HepG2 (cell line): ENCODE measurements at regions not wholly inside any gene's neighbourhood (a gene's known extent, or its start where the extent isn't known, plus 50 kb on each side); places are given as distances from the start of the nearest gene placed in this dataset.

Source experiments
- ATAC-seq: fragments of 200-7000 bp; cut with Tn5 transposase; 3 replicates; pipeline ENCODE4 v1.9.1; 2020; ENCODE audit warnings: mild to moderate bottlenecking, moderate library complexity
- BruUV-seq: library from RNA; stranded (reverse); fragments of 400-500 nt; replicated peaks from 2 replicates; lab custom pipeline; 2021; lab: Mats Ljungman, UMichigan
- CTCF ChIA-PET: fragments of 300-600 bp; formaldehyde crosslinking; extraction: SDS; loops from one replicate; lab custom pipeline; 2021; ENCODE audit warnings: low total read pairs, inconsistent platforms, low intra/inter-chr PET ratio; lab: Yijun Ruan, JAX
- POLR2A ChIA-PET: fragments of 350-600 bp; sonication (Branson Sonifier 250); formaldehyde crosslinking; loops from one replicate; lab custom pipeline; 2020; ENCODE audit warnings: antibody characterized with exemption, inconsistent platforms; lab: Yijun Ruan, JAX
- DNase-seq: peaks from one replicate; pipeline ENCODE4 v3.0.0-alpha.2; 2015; ENCODE audit warnings: low spot score
- FAIRE-seq: peaks from 3 replicates; lab custom pipeline; 2011; peaks lifted over from hg19 to GRCh38; lab: Jason Lieb, UNC
- H2AFZ ChIP-seq: one replicate; pipeline ENCODE4 v1.6.1; 2011; ENCODE audit warnings: low read length, inconsistent platforms
- H3K27ac ChIP-seq: fragments of 300-600 bp; 3 replicates; pipeline ENCODE4 v1.8.0; 2011; ENCODE audit warnings: mixed run types, mild to moderate bottlenecking, mixed read lengths, low read length, inconsistent platforms; ENCODE audit not compliant: insufficient read depth; ENCODE audit errors: extremely low read length
- H3K27me3 ChIP-seq, 2 experiments: fragments of 200-600 bp in 1 of 2; 2 replicates in 1 of 2; 3 replicates in 1 of 2; pipeline versions ENCODE4 v1.6.0 to v1.8.0; 2011; ENCODE audit warnings: low read length in 2 of 2, mild to moderate bottlenecking in 2 of 2, moderate library complexity in 2 of 2, inconsistent platforms in 1 of 2; ENCODE audit not compliant: insufficient read depth in 2 of 2, control insufficient read depth in 1 of 2
- H3K36me3 ChIP-seq, 2 experiments: fragments of 200-600 bp in 1 of 2; replicated peaks in 1 of 2; 2 replicates in 1 of 2; 3 replicates in 1 of 2; pipeline versions ENCODE4 v1.5.1 to v1.8.0; 2011; ENCODE audit warnings: low read length in 2 of 2, inconsistent platforms in 1 of 2; ENCODE audit not compliant: insufficient read depth in 2 of 2, control insufficient read depth in 1 of 2
- H3K4me1 ChIP-seq: 2 replicates; pipeline ENCODE4 v1.5.1; 2012; ENCODE audit warnings: low read length, inconsistent platforms; ENCODE audit not compliant: insufficient read depth
- H3K4me2 ChIP-seq: 2 replicates; pipeline ENCODE4 v1.6.0; 2011; ENCODE audit warnings: low read depth, low read length, inconsistent platforms
- H3K4me3 ChIP-seq, 3 experiments: fragments of 200-600 bp in 1 of 3; sonication (generic), shearing (Covaris generic) in 1 of 3; replicated peaks in 1 of 3; 2 replicates each; pipeline ENCODE4 v1.5.1; 2011 to 2016; ENCODE audit warnings: low read length in 3 of 3, inconsistent platforms in 2 of 3, low read depth in 2 of 3, mild to moderate bottlenecking in 2 of 3, control low read depth in 1 of 3, mixed read lengths in 1 of 3; ENCODE audit not compliant: insufficient read depth in 1 of 3
- H3K79me2 ChIP-seq: one replicate; pipeline ENCODE4 v1.6.1; 2011; ENCODE audit warnings: low read length, inconsistent platforms; ENCODE audit not compliant: insufficient read depth
- H3K9ac ChIP-seq: 2 replicates; pipeline ENCODE4 v1.6.0; 2011; ENCODE audit warnings: mild to moderate bottlenecking, low read depth, low read length, inconsistent platforms; ENCODE audit not compliant: insufficient read depth
- H3K9me3 ChIP-seq: 2 replicates; pipeline ENCODE4 v1.5.1; 2012; ENCODE audit warnings: mild to moderate bottlenecking, low read length
- H4K20me1 ChIP-seq: 2 replicates; pipeline ENCODE4 v1.6.0; 2011; ENCODE audit warnings: inconsistent platforms, mild to moderate bottlenecking, low read length, moderate library complexity; ENCODE audit not compliant: insufficient read depth
- GABPB1 ChIP-seq: IDR thresholded peaks from 2 replicates; pipeline ENCODE4 v1.6.1; 2016; ENCODE audit warnings: mild to moderate bottlenecking, missing genetic modification reagents, moderate library complexity, missing compliant biosample characterization
- GPN1 ChIP-seq: sonication (generic); formaldehyde crosslinking; IDR thresholded peaks from 2 replicates; pipeline ENCODE4 v1.5.1; 2020; ENCODE audit warnings: missing genetic modification reagents, borderline replicate concordance
- JUND ChIP-seq: sonication (generic); formaldehyde crosslinking; IDR thresholded peaks from 2 replicates; pipeline ENCODE4 v1.8.0; 2022; ENCODE audit warnings: mild to moderate bottlenecking, missing genetic modification reagents
- KAT7 ChIP-seq: IDR thresholded peaks from 2 replicates; pipeline ENCODE4 v1.6.1; 2018; ENCODE audit warnings: borderline replicate concordance, missing compliant biosample characterization
- NFIC ChIP-seq: IDR thresholded peaks from 2 replicates; pipeline ENCODE4 v1.6.1; 2012; ENCODE audit warnings: mild to moderate bottlenecking, low read length, inconsistent platforms
- POLR2AphosphoS2 ChIP-seq: IDR thresholded peaks from 2 replicates; pipeline ENCODE4 v1.6.1; 2011; ENCODE audit warnings: low read depth, low read length, improper control_type of control experiment
- SSRP1 ChIP-seq: IDR thresholded peaks from 2 replicates; pipeline ENCODE4 v1.6.1; 2016; ENCODE audit warnings: control low read depth
- TBP ChIP-seq: sonication (generic); formaldehyde crosslinking; IDR thresholded peaks from 2 replicates; pipeline ENCODE4 v1.5.0; 2020; ENCODE audit warnings: missing genetic modification reagents
- ZFP36L2 ChIP-seq: sonication (generic); formaldehyde crosslinking; IDR thresholded peaks from 2 replicates; pipeline ENCODE4 v1.4.0; 2020; ENCODE audit warnings: missing genetic modification reagents
- ZNF230 ChIP-seq: sonication (generic); formaldehyde crosslinking; IDR thresholded peaks from 2 replicates; pipeline ENCODE4 v1.4.0; 2020; ENCODE audit warnings: mild to moderate bottlenecking, missing genetic modification reagents
- ZNF30 ChIP-seq: sonication (generic); formaldehyde crosslinking; IDR thresholded peaks from 2 replicates; pipeline ENCODE4 v1.5.0; 2020; ENCODE audit warnings: mild to moderate bottlenecking, missing genetic modification reagents
- ZNF713 ChIP-seq: sonication (generic); formaldehyde crosslinking; IDR thresholded peaks from 2 replicates; pipeline ENCODE4 v1.4.0; 2020; ENCODE audit warnings: mild to moderate bottlenecking, missing genetic modification reagents
- in situ Hi-C: cut with HindIII; loops from 2 replicates; pipeline ENCODE4 v1.10.0; 2017; ENCODE audit warnings: low pct_unique_long_range_greater_than_20kb; ENCODE audit not compliant: extremely low pct_ligation_motif_present
- intact Hi-C: fragments of 100-400 bp; cut with micrococcal nuclease; formaldehyde crosslinking; loops from one replicate; pipeline ENCODE4 v1.10.0; 2022; ENCODE audit not compliant: unreplicated experiment
- TF ChIP-seq, protein P1 (sequence below): IDR thresholded peaks from 2 replicates; pipeline ENCODE4 v1.6.1; 2016; ENCODE audit warnings: missing compliant biosample characterization, missing genetic modification reagents, borderline replicate concordance

DNA sequence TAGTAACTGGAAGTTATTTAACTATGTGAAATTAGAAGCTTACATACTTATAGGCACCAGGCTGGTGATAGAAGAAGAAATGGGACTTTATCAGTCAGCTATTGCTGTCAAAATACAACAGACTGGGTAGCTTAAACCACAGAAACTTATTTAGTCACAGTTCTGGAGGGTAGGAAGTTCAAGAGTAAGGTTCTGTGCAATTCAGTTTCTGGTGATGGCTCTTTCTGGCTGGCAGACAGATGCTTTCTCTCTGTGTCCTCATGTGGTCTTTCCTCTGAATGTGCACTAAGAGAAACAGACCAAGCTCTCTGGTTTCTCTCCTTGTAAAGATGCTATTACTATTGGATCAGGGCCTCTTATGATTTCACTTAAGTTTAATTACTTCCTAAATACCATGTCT is 92.1 kb upstream of the ANKRD50 start:
- Histone ChIP-seq H3K4me2 (no peak overlapping the region), H3K79me2 (no peaks in the 10 kb centered on the region), H3K9ac (no peak overlapping the region), H3K27me3 (no peaks in the 10 kb centered on the region), H3K9me3 (peaks cover 8% of the 10 kb centered on the region; the same call in 1 of the 2 replicates), H3K36me3 (no peaks in the 10 kb centered on the region), H3K4me3 (no peak overlapping the region), H3K27ac (no peak overlapping the region), H3K4me1 (no peaks in the 10 kb centered on the region), H2AFZ (no peak overlapping the region), H4K20me1 (no peaks in the 10 kb centered on the region)
- ATAC-seq, result no peak
- ChIA-PET CTCF (no interaction called here), POLR2A (no interaction called here)
- in situ Hi-C loops (no loop called here), intact Hi-C loops (no loop called here)
- no peak for TF ChIP-seq ZNF713 (CRISPR knock-in tag)
- TF ChIP-seq GABPB1 (CRISPR knock-in tag), result no peak
- no peak for TF ChIP-seq POLR2AphosphoS2
- no peak for TF ChIP-seq ZNF30 (CRISPR knock-in tag)
- TF ChIP-seq ZNF230 (CRISPR knock-in tag), result no peak
- TF ChIP-seq TBP (CRISPR knock-in tag), result no peak
- no peak for TF ChIP-seq ZFP36L2
- no peak for TF ChIP-seq SSRP1 (CRISPR knock-in tag)
- TF ChIP-seq GPN1 (CRISPR knock-in tag), result no peak
- TF ChIP-seq, protein P1, sequence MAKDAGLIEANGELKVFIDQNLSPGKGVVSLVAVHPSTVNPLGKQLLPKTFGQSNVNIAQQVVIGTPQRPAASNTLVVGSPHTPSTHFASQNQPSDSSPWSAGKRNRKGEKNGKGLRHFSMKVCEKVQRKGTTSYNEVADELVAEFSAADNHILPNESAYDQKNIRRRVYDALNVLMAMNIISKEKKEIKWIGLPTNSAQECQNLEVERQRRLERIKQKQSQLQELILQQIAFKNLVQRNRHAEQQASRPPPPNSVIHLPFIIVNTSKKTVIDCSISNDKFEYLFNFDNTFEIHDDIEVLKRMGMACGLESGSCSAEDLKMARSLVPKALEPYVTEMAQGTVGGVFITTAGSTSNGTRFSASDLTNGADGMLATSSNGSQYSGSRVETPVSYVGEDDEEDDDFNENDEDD (CRISPR knock-in tag), result no peak
- no peak for TF ChIP-seq KAT7 (CRISPR knock-in tag)
- no peak for TF ChIP-seq NFIC
- TF ChIP-seq JUND (CRISPR knock-in tag), result no peak
- no peak for DNase-seq
- no TSS peak for BruUV-seq
- FAIRE-seq, result no peak
